ENCODE measurements at regions not wholly inside any gene's neighbourhood (a gene's known extent, or its start where the extent isn't known, plus 50 kb on each side); places are given as distances from the start of the nearest gene placed in this dataset.

GRCh38 chr13:103187721-103188156 lies 121.5 kb upstream of the SLC10A2 start (continued):
- TF ChIP-seq REST (IDR thresholded peaks at IDR 0.05; ENCODE audit: low read depth), result no peak
- TF ChIP-seq ZFX (IDR thresholded peaks at IDR 0.05), result no peak
- TF ChIP-seq SP1 (IDR thresholded peaks at IDR 0.05; ENCODE audit: low read depth), result no peak
- TF ChIP-seq EZH2phosphoT487 (IDR thresholded peaks at IDR 0.05; ENCODE audit: borderline replicate concordance), result no peak
- no peak for TF ChIP-seq ELF1 (IDR thresholded peaks at IDR 0.05; ENCODE audit: borderline replicate concordance, low read depth)

GRCh38 chr13:103184413-103184812 lies 118.2 kb upstream of the SLC10A2 start:
- Histone ChIP-seq H4K20me1 (ENCODE audit: insufficient read depth) (no peaks in the 10 kb centered on the region), H3K36me3 (ENCODE audit: control insufficient read depth in 1 of 2, insufficient read depth in 2 of 2, low read length in 2 of 2) (no peaks in the 10 kb centered on the region), H3K9me2 (ENCODE audit: insufficient read depth) (no peaks in the 10 kb centered on the region), H3K4me3 (replicated peaks in 1 of 2; ENCODE audit: low read depth in 1 of 2, low read length in 2 of 2) (no peak overlapping the region), H3K9me3 (ENCODE audit: control insufficient read depth in 1 of 2, insufficient read depth in 1 of 2, low read depth in 1 of 2, low read length in 2 of 2) (no peaks in the 10 kb centered on the region), H3K27ac (ENCODE audit: low read depth, low read length) (no peak overlapping the region), H3K79me2 (ENCODE audit: insufficient read depth, low read length) (no peaks in the 10 kb centered on the region), H3K27me3 (ENCODE audit: insufficient read depth, low read length) (no peaks in the 10 kb centered on the region), H2AFZ (ENCODE audit: low read depth, low read length, poor library complexity, severe bottlenecking) (no peak overlapping the region), H3K4me1 (ENCODE audit: control insufficient read depth in 1 of 2, insufficient read depth in 2 of 2, low read length in 2 of 2) (no peaks in the 10 kb centered on the region), H3K4me2 (ENCODE audit: low read length) (no peak overlapping the region), H3K9ac (ENCODE audit: low read length) (no peak overlapping the region)
- RAD21 ChIA-PET (ENCODE audit: low non-redundant PET in 1 of 2, low total read pairs in 2 of 2, uncharacterized antibody in 2 of 2, unreplicated experiment in 2 of 2), result no interaction called here
- CTCF ChIA-PET, result no interaction called here
- intact Hi-C loops (cut with micrococcal nuclease), result no loop called here
- BruUV-seq (replicated peaks), result no TSS peak
- ATAC-seq (no peak), DNase-seq (ENCODE audit: low read depth, low spot score) (no peak)
- POLR2A ChIA-PET, result no interaction called here
- TF ChIP-seq ELF1 (IDR thresholded peaks at IDR 0.05; ENCODE audit: borderline replicate concordance, low read depth), result no peak
- TF ChIP-seq EZH2phosphoT487 (IDR thresholded peaks at IDR 0.05; ENCODE audit: borderline replicate concordance), result no peak
- no peak for TF ChIP-seq CTCF (IDR thresholded peaks at IDR 0.05 in 2 of 3, conservative IDR thresholded peaks at IDR 0.05 in 1 of 3; ENCODE audit: borderline replicate concordance in 1 of 3, insufficient read depth in 1 of 3, low read depth in 2 of 3, low read length in 2 of 3)
- no peak for TF ChIP-seq SRF (IDR thresholded peaks at IDR 0.05; ENCODE audit: low read depth)
- no peak for TF ChIP-seq EZH2 (IDR thresholded peaks at IDR 0.05)
- no peak for TF ChIP-seq POLR2AphosphoS5 (IDR thresholded peaks at IDR 0.05; ENCODE audit: low read depth, low read length)
- TF ChIP-seq RAD21 (IDR thresholded peaks at IDR 0.05; ENCODE audit: low read depth), result no peak
- no peak for TF ChIP-seq TCF7L2 (IDR thresholded peaks at IDR 0.05; ENCODE audit: borderline replicate concordance, extremely low read depth, insufficient read depth, insufficient read length)
- TF ChIP-seq SIN3A (IDR thresholded peaks at IDR 0.05; ENCODE audit: low read depth), result no peak
- TF ChIP-seq SP1 (IDR thresholded peaks at IDR 0.05; ENCODE audit: low read depth), result no peak
- no peak for TF ChIP-seq ZBTB33 (IDR thresholded peaks at IDR 0.05; ENCODE audit: extremely low read depth, insufficient replicate concordance, low read length)
- no peak for TF ChIP-seq CBX3 (IDR thresholded peaks at IDR 0.05; ENCODE audit: low read depth)
- TF ChIP-seq MAX (IDR thresholded peaks at IDR 0.05), result no peak
- no peak for TF ChIP-seq FOSL1 (IDR thresholded peaks at IDR 0.05; ENCODE audit: low read depth)
- no peak for TF ChIP-seq ZFX (IDR thresholded peaks at IDR 0.05)
- TF ChIP-seq ATF3 (IDR thresholded peaks at IDR 0.05), result no peak
- no peak for TF ChIP-seq CEBPB (IDR thresholded peaks at IDR 0.05; ENCODE audit: low read depth)
- TF ChIP-seq EGR1 (IDR thresholded peaks at IDR 0.05; ENCODE audit: low read depth), result no peak
- no peak for TF ChIP-seq JUND (IDR thresholded peaks at IDR 0.05)

Data from HCT116 (cell line).